Keratinocyte (primary cell): ENCODE measurements at regions not wholly inside any gene's neighbourhood (a gene's known extent, or its start where the extent isn't known, plus 50 kb on each side); places are given as distances from the start of the nearest gene placed in this dataset.

Experiments used
- DNase-seq: peaks from one replicate; pipeline ENCODE4 v3.0.0-alpha.2; 2011; ENCODE audit warnings: low read depth, missing footprints, low spot score
- FAIRE-seq: peaks from 2 replicates; lab custom pipeline; 2011; peaks lifted over from hg19 to GRCh38; lab: Jason Lieb, UNC
- H2AFZ ChIP-seq: 2 replicates; pipeline ENCODE4 v1.6.0; 2012; ENCODE audit warnings: low read length, control low read depth, inconsistent platforms; ENCODE audit not compliant: control insufficient read depth
- H3K27ac ChIP-seq: 2 replicates; pipeline ENCODE4 v1.5.1; 2011; ENCODE audit warnings: low read length; ENCODE audit not compliant: control insufficient read depth, insufficient read depth
- H3K27me3 ChIP-seq: 3 replicates; pipeline ENCODE4 v1.6.0; 2011; ENCODE audit warnings: low read length; ENCODE audit not compliant: control insufficient read depth, insufficient read depth; ENCODE audit errors: extremely low read depth
- H3K36me3 ChIP-seq, 2 experiments: 2 replicates in 1 of 2; 3 replicates in 1 of 2; pipeline ENCODE4 v1.5.1; 2011; ENCODE audit warnings: low read length in 2 of 2, mild to moderate bottlenecking in 1 of 2; ENCODE audit not compliant: control insufficient read depth in 2 of 2, insufficient read depth in 2 of 2; ENCODE audit errors: extremely low read depth in 1 of 2
- H3K4me1 ChIP-seq: 3 replicates; pipeline ENCODE4 v1.5.1; 2011; ENCODE audit warnings: low read length; ENCODE audit not compliant: control insufficient read depth, insufficient read depth; ENCODE audit errors: extremely low read depth
- H3K4me2 ChIP-seq: 3 replicates; pipeline ENCODE4 v1.6.0; 2011; ENCODE audit warnings: low read depth, low read length; ENCODE audit not compliant: control insufficient read depth, insufficient read depth; ENCODE audit errors: extremely low read depth
- H3K4me3 ChIP-seq, 3 experiments: fragments of 200-600 bp in 1 of 3; sonication (generic) in 1 of 3; 2 replicates in 2 of 3; 3 replicates in 1 of 3; pipeline ENCODE4 v1.5.1; 2011 to 2016; ENCODE audit warnings: low read length in 3 of 3, mild to moderate bottlenecking in 3 of 3, control low read depth in 2 of 3, inconsistent platforms in 1 of 3, low read depth in 1 of 3, mixed read lengths in 1 of 3, mixed run types in 1 of 3, moderate library complexity in 1 of 3; ENCODE audit not compliant: control insufficient read depth in 2 of 3, insufficient read depth in 2 of 3; ENCODE audit errors: extremely low read depth in 1 of 3
- H3K79me2 ChIP-seq: 2 replicates; pipeline ENCODE4 v1.6.0; 2012; ENCODE audit warnings: low read length; ENCODE audit not compliant: control insufficient read depth, insufficient read depth
- H3K9ac ChIP-seq: 3 replicates; pipeline ENCODE4 v1.6.0; 2011; ENCODE audit warnings: low read length; ENCODE audit not compliant: control insufficient read depth, insufficient read depth; ENCODE audit errors: extremely low read depth
- H3K9me1 ChIP-seq: 3 replicates; pipeline ENCODE4 v1.6.0; 2011; ENCODE audit warnings: low read length; ENCODE audit not compliant: control insufficient read depth, insufficient read depth; ENCODE audit errors: extremely low read depth
- H3K9me3 ChIP-seq: 2 replicates; pipeline ENCODE4 v1.5.1; 2012; ENCODE audit warnings: low read depth, low read length; ENCODE audit not compliant: control insufficient read depth
- H4K20me1 ChIP-seq: 3 replicates; pipeline ENCODE4 v1.6.0; 2011; ENCODE audit warnings: low read length; ENCODE audit not compliant: control insufficient read depth, insufficient read depth; ENCODE audit errors: extremely low read depth
- EZH2 ChIP-seq: IDR thresholded peaks from one replicate; pipeline ENCODE4 v1.6.1; 2012; ENCODE audit warnings: inconsistent platforms, mild to moderate bottlenecking, low read length, moderate library complexity
- dilution Hi-C: fragments of 300-500 bp; cut with MboI; formaldehyde crosslinking; loops from one replicate; pipeline ENCODE4 v1.7.0; 2020; ENCODE audit warnings: low sequenced_read_pairs; ENCODE audit not compliant: extremely low pct_ligation_motif_present
- TF ChIP-seq, protein P1 (sequence below), 3 experiments: IDR thresholded peaks in 1 of 3; conservative IDR thresholded peaks in 1 of 3; optimal IDR thresholded peaks in 1 of 3; 2 replicates in 2 of 3; 3 replicates in 1 of 3; pipeline versions ENCODE3 to v1.5.1; 2011; ENCODE audit warnings: low read length in 3 of 3, mild to moderate bottlenecking in 3 of 3, moderate library complexity in 2 of 3, control low read depth in 1 of 3, inconsistent platforms in 1 of 3; ENCODE audit not compliant: insufficient read depth in 2 of 3; ENCODE audit errors: extremely low read depth in 1 of 3

DNA sequence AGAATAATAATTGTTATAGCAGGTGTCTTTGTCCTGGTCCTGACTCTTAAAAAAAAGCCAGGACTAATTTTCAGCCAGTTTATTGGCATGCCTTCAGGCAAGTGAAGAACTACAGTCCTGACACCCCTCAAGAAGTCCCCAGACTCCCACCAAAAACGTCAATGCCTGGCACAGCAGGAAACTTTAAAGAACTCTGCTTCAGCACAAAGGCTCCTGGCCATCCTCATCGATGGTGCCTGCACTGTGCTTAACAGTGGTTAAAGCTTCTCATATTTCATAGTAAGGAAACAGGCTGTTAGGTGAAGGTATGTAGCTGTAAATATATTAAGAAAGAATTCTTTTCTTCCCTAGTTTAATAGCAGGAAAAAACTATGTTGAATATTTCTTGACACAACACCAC is 280.1 kb upstream of the PUM3 start:
- H3K36me3 ChIP-seq, result no peaks in the 10 kb centered on the region
- DNase-seq (no peak), FAIRE-seq (no peak)
- no peaks in the 10 kb centered on the region for H4K20me1 ChIP-seq
- no peak overlapping the region for H3K4me2 ChIP-seq
- TF ChIP-seq, protein P1, sequence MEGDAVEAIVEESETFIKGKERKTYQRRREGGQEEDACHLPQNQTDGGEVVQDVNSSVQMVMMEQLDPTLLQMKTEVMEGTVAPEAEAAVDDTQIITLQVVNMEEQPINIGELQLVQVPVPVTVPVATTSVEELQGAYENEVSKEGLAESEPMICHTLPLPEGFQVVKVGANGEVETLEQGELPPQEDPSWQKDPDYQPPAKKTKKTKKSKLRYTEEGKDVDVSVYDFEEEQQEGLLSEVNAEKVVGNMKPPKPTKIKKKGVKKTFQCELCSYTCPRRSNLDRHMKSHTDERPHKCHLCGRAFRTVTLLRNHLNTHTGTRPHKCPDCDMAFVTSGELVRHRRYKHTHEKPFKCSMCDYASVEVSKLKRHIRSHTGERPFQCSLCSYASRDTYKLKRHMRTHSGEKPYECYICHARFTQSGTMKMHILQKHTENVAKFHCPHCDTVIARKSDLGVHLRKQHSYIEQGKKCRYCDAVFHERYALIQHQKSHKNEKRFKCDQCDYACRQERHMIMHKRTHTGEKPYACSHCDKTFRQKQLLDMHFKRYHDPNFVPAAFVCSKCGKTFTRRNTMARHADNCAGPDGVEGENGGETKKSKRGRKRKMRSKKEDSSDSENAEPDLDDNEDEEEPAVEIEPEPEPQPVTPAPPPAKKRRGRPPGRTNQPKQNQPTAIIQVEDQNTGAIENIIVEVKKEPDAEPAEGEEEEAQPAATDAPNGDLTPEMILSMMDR (optimal IDR thresholded peaks at IDR 0.05 in 1 of 3, IDR thresholded peaks at IDR 0.05 in 1 of 3, conservative IDR thresholded peaks at IDR 0.05 in 1 of 3; ENCODE audit: extremely low read depth in 1 of 3, insufficient read depth in 2 of 3, low read length in 3 of 3), result no peak
- TF ChIP-seq EZH2, result no peak
- no peak overlapping the region for H3K9ac ChIP-seq
- no peaks in the 10 kb centered on the region for H3K9me1 ChIP-seq
- dilution Hi-C loops, result no loop called here
- H3K4me3 ChIP-seq, result no peak overlapping the region
- H3K27ac ChIP-seq, result no peak overlapping the region
- H2AFZ ChIP-seq, result no peak overlapping the region
- H3K79me2 ChIP-seq, result no peaks in the 10 kb centered on the region
- H3K9me3 ChIP-seq, result no peaks in the 10 kb centered on the region
- no peaks in the 10 kb centered on the region for H3K27me3 ChIP-seq
- no peaks in the 10 kb centered on the region for H3K4me1 ChIP-seq

DNA sequence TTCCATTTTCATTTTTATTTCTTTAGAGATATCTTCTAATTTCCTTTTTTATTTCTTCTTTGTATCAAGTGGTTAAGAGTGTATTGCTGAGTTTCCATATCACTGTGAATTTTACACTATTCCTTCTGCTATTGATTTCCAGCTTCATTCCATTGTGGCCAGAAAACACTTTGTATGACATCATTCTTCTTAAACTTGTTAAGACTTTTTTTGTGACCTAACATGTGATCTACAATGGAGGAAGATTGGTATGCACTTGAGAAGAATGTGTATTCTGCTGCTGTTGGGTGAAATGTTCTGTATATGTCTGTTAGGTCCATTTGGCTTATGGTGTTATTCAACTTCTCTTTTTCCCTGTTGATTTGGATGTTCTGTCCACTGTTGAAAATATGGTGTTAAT is 274.2 kb upstream of the PUM3 start:
- no peak for FAIRE-seq
- Histone ChIP-seq H4K20me1 (no peaks in the 10 kb centered on the region), H3K9me3 (no peaks in the 10 kb centered on the region), H3K4me1 (no peaks in the 10 kb centered on the region), H3K27me3 (no peaks in the 10 kb centered on the region), H3K9ac (no peak overlapping the region), H3K79me2 (no peaks in the 10 kb centered on the region), H3K4me2 (no peak overlapping the region), H3K27ac (no peak overlapping the region), H3K36me3 (no peaks in the 10 kb centered on the region), H2AFZ (no peak overlapping the region), H3K4me3 (no peak overlapping the region), H3K9me1 (no peaks in the 10 kb centered on the region)
- dilution Hi-C loops, result no loop called here
- peak; percentile 9 for DNase-seq
- TF ChIP-seq, protein P1 (optimal IDR thresholded peaks at IDR 0.05 in 1 of 3, IDR thresholded peaks at IDR 0.05 in 1 of 3, conservative IDR thresholded peaks at IDR 0.05 in 1 of 3; ENCODE audit: extremely low read depth in 1 of 3, insufficient read depth in 2 of 3, low read length in 3 of 3), result no peak
- TF ChIP-seq EZH2, result no peak
